ENCODE measurements at regions not wholly inside any gene's neighbourhood (a gene's known extent, or its start where the extent isn't known, plus 50 kb on each side); places are given as distances from the start of the nearest gene placed in this dataset.
A peak's percentile ranks its signal among the peaks of the same experiment; 100 is the strongest.

DNA sequence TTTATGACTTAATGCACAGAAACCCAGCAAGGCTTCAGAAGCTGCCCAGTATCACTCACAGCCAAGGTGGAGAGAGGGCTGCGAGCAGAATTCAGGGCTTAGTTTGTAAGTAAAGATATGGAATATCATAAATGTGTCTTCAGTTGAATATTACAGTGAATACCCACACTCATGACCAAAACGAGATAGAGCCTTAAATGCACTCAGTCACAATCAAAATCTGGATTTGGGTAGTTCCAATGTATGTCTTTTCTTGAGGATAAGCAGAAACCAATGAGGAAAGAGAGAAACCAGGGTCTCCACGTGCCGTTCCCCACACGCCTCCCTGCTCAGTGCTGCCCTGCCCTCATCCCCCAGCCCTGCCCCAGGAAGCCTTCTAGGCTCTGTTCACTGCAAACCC lies 94.9 kb downstream of the ZIC5 start:
- no peak overlapping the region for H3K4me3 ChIP-seq (ENCODE audit: extremely low read depth in 1 of 4, insufficient read depth in 2 of 4, low read depth in 3 of 4, low read length in 4 of 4)
- no peak for DNase-seq (ENCODE audit: low read depth in 1 of 2, low spot score in 2 of 2)
- H2BK20ac ChIP-seq (ENCODE audit: low read length), result no peak overlapping the region
- H3K27ac ChIP-seq (ENCODE audit: low read depth, low read length), result no peak overlapping the region
- no peak overlapping the region for H2AFZ ChIP-seq (ENCODE audit: low read length)
- no peak overlapping the region for H4K5ac ChIP-seq (ENCODE audit: insufficient read length, low read depth, low read length)
- H3K23me2 ChIP-seq (ENCODE audit: low read depth, low read length), result no peaks in the 10 kb centered on the region
- H4K8ac ChIP-seq (ENCODE audit: extremely low read depth, insufficient read depth, low read length), result no peak overlapping the region
- no peaks in the 10 kb centered on the region for H3K36me3 ChIP-seq (ENCODE audit: control insufficient read depth in 2 of 4, insufficient read depth in 4 of 4, low read length in 3 of 4)
- H3K9me3 ChIP-seq (ENCODE audit: insufficient read depth in 2 of 2, low read depth in 1 of 2, low read length in 1 of 2), result no peaks in the 10 kb centered on the region
- CTCF ChIA-PET (ENCODE audit: partially characterized antibody), result interaction anchor here (0.6 to 1.2 kb wide), 3 partner anchors 24 to 115 kb away, joined by 3 read pairs; no protein-coding TSS in a partner anchor
- no peak overlapping the region for H2BK120ac ChIP-seq (replicated peaks; ENCODE audit: low read depth, low read length)
- no peak overlapping the region for H3K9ac ChIP-seq (replicated peaks in 1 of 4; ENCODE audit: extremely low read depth in 1 of 4, low read depth in 3 of 4, low read length in 3 of 4)
- H2AK5ac ChIP-seq (ENCODE audit: low read depth, low read length), result no peak overlapping the region
- no peaks in the 10 kb centered on the region for H3K27me3 ChIP-seq (replicated peaks in 1 of 4; ENCODE audit: control insufficient read depth in 3 of 4, extremely low read depth in 1 of 4, insufficient read depth in 3 of 4, low read length in 3 of 4)
- no peak overlapping the region for H2BK15ac ChIP-seq (ENCODE audit: low read length)
- H3K4me1 ChIP-seq (replicated peaks in 1 of 4; ENCODE audit: control insufficient read depth in 3 of 4, insufficient read depth in 4 of 4, low read length in 3 of 4), result peaks cover 0 to 2% (median 0%) of the 10 kb centered on the region in 4 experiments; a peak in 1 of 7 replicates
- no peak overlapping the region for H3K23ac ChIP-seq (ENCODE audit: insufficient read length)
- H3K79me1 ChIP-seq (ENCODE audit: low read depth, low read length), result no peaks in the 10 kb centered on the region
- peak overlapping the region; percentile 36 for H4K91ac ChIP-seq (replicated peaks; ENCODE audit: insufficient read length, low read length)
- H2BK12ac ChIP-seq (ENCODE audit: low read depth, low read length), result 0 out of 2 replicates have a peak overlapping the region, but pooled peaks have one; percentile 20
- WGBS, 2 experiments (ENCODE audit: extremely low coverage in 1 of 2, insufficient coverage in 1 of 2, insufficient read length in 1 of 2, insufficient replicate concordance in 2 of 2, low coverage in 1 of 2, low lambda C conversion rate in 2 of 2, missing lambda C conversion rate in 1 of 2), result 95% methylated on average over 5 of the region's 5 CpGs; no CpG with 5 or more reads in 1 of the 2 experiments
- peak overlapping the region; percentile 51; the same call in 1 of the 2 replicates for H3K18ac ChIP-seq (ENCODE audit: extremely low read depth, low read length)
- no peaks in the 10 kb centered on the region for H3K79me2 ChIP-seq (ENCODE audit: control insufficient read depth in 1 of 2, insufficient read depth in 2 of 2, low read length in 2 of 2)
- no peak overlapping the region for H3K56ac ChIP-seq (replicated peaks; ENCODE audit: insufficient read length, low read depth, low read length)
- H2BK5ac ChIP-seq (ENCODE audit: low read depth, low read length), result no peak overlapping the region
- FAIRE-seq, result no peak
- H4K20me1 ChIP-seq (replicated peaks in 1 of 2; ENCODE audit: control insufficient read depth in 1 of 2, insufficient read depth in 2 of 2, low read length in 2 of 2), result no peaks in the 10 kb centered on the region
- H3K4me2 ChIP-seq (ENCODE audit: insufficient read depth in 1 of 2, low read depth in 2 of 2, low read length in 2 of 2), result no peak overlapping the region
- POLR2A ChIA-PET (ENCODE audit: partially characterized antibody), result interaction anchor here (0.6 kb wide), 1 partner anchor 84 kb away, joined by 4 read pairs; no protein-coding TSS in a partner anchor
- H3K4ac ChIP-seq (replicated peaks; ENCODE audit: insufficient read length, low read depth, low read length), result no peak overlapping the region
- H3K14ac ChIP-seq (ENCODE audit: insufficient read length), result no peak overlapping the region
- no peak for TF ChIP-seq EZH2 (IDR thresholded peaks at IDR 0.05; ENCODE audit: low read depth, low read length, severe bottlenecking)
- no peak for TF ChIP-seq SIX5 (IDR thresholded peaks at IDR 0.05; ENCODE audit: low read depth, low read length)
- TF ChIP-seq SP4 (IDR thresholded peaks at IDR 0.05; ENCODE audit: low read length), result no peak
- no peak for TF ChIP-seq SIN3A (conservative IDR thresholded peaks at IDR 0.05 in 1 of 2, IDR thresholded peaks at IDR 0.05 in 1 of 2; ENCODE audit: low read depth in 1 of 2, low read length in 2 of 2)
- no peak for TF ChIP-seq TAF1 (IDR thresholded peaks at IDR 0.05; ENCODE audit: low read depth, low read length)
- no peak for TF ChIP-seq RAD21 (IDR thresholded peaks at IDR 0.05 in 1 of 2, conservative IDR thresholded peaks at IDR 0.05 in 1 of 2; ENCODE audit: low read depth in 2 of 2, low read length in 2 of 2)
- TF ChIP-seq CTBP2 (IDR thresholded peaks at IDR 0.05; ENCODE audit: borderline replicate concordance, insufficient read depth, insufficient read length, low read length), result no peak
- TF ChIP-seq ASH2L (IDR thresholded peaks at IDR 0.05; ENCODE audit: low read length), result no peak
- no peak for TF ChIP-seq EGR1 (IDR thresholded peaks at IDR 0.05; ENCODE audit: borderline replicate concordance, low read depth, low read length)
- TF ChIP-seq CHD2 (IDR thresholded peaks at IDR 0.05; ENCODE audit: low read length), result no peak
- no peak for TF ChIP-seq NRF1 (IDR thresholded peaks at IDR 0.05; ENCODE audit: low read depth, low read length)
- TF ChIP-seq GTF2F1 (IDR thresholded peaks at IDR 0.05; ENCODE audit: borderline replicate concordance, low read depth, low read length), result no peak
- TF ChIP-seq SIRT6 (IDR thresholded peaks at IDR 0.05; ENCODE audit: low read length), result no peak
- TF ChIP-seq, protein P1, sequence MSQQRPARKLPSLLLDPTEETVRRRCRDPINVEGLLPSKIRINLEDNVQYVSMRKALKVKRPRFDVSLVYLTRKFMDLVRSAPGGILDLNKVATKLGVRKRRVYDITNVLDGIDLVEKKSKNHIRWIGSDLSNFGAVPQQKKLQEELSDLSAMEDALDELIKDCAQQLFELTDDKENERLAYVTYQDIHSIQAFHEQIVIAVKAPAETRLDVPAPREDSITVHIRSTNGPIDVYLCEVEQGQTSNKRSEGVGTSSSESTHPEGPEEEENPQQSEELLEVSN (IDR thresholded peaks at IDR 0.05), result no peak

All from H1 (cell line).